Activated naive CD4-positive, alpha-beta T cell treated with anti-CD3 and anti-CD28 coated beads, Interleukin-2, amount 10 ng/mL, durations not matched to agents 7 days and 5 days (primary cell): ENCODE measurements at regions not wholly inside any gene's neighbourhood (a gene's known extent, or its start where the extent isn't known, plus 50 kb on each side); places are given as distances from the start of the nearest gene placed in this dataset.
"Not testable (repeated sequence)": the region's sequence is repeated elsewhere in the genome, so short reads cannot be mapped to it uniquely, and the experiment has no call there.

ENCODE experiments used
- CTCF ChIA-PET: fragments of 350-600 bp; sonication (Branson Sonifier 250); formaldehyde crosslinking; loops from one replicate; lab custom pipeline; 2021; ENCODE audit warnings: antibody characterized with exemption; lab: Charles Lee
- DNase-seq: peaks from one replicate; pipeline ENCODE4 v3.0.0-alpha.2; 2020
- H3K27ac Mint-ChIP-seq: one replicate; pipeline ENCODE4 v1.8.0; 2021; ENCODE audit warnings: mild to moderate bottlenecking, moderate library complexity, mixed read lengths
- H3K27me3 Mint-ChIP-seq: one replicate; pipeline ENCODE4 v1.8.0; 2021; ENCODE audit warnings: mild to moderate bottlenecking, mixed read lengths
- H3K36me3 Mint-ChIP-seq: one replicate; pipeline ENCODE4 v1.8.0; 2021; ENCODE audit warnings: mixed read lengths
- H3K4me1 Mint-ChIP-seq: one replicate; pipeline ENCODE4 v1.8.0; 2021; ENCODE audit warnings: mixed read lengths
- H3K4me3 Mint-ChIP-seq: one replicate; pipeline ENCODE4 v1.8.0; 2021; ENCODE audit warnings: mild to moderate bottlenecking, moderate library complexity, mixed read lengths
- H3K9me3 Mint-ChIP-seq: one replicate; pipeline ENCODE4 v1.8.0; 2021; ENCODE audit warnings: mixed read lengths

GRCh38 chr5:20711520-20712155 is 723.6 kb upstream of the CDH18 start:
- H3K4me3 Mint-ChIP-seq, H3K27ac Mint-ChIP-seq, H3K36me3 Mint-ChIP-seq, H3K4me1 Mint-ChIP-seq, CTCF ChIA-PET, DNase-seq, H3K9me3 Mint-ChIP-seq, H3K27me3 Mint-ChIP-seq: not testable (repeated sequence)

DNA sequence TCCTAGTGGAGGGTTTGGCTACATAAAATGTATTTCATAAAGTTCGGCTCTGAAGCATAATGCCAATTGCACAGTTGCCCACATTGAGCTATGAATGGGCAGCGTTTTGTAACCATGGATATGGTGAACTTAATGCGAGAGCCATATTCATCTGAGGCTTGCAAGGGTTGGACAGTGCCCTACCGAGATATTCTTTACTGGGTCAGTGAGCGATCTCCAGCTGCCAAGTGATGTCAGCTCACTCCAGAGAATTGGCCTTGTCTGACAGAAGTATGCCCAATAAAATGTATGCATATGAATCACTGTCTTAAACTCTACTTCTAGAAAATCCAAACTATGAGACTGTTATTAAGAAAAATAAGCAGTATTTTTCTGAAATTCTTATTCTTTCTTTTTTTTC is 719.6 kb upstream of the CDH18 start:
- H3K27ac Mint-ChIP-seq, DNase-seq, CTCF ChIA-PET, H3K36me3 Mint-ChIP-seq, H3K9me3 Mint-ChIP-seq, H3K27me3 Mint-ChIP-seq, H3K4me3 Mint-ChIP-seq, H3K4me1 Mint-ChIP-seq: not testable (repeated sequence)

DNA sequence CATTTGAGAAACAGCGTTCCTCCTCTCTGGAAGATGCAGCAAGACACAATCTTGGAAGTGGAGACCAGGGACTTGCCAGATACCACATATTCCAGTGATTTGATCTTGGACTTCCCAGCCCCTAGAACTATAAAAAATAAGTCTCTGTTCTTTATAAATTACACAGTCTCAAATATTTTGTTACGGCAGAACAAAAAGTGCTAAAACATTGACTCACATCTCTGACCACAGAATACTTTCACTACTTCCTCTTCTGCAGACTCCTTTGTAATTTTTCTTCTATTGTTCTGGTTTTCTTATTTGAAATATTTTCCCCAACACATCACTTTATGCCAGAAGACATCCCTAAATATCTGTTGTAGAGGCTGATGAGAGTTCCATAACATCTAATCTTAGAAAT is 706.1 kb upstream of the CDH18 start:
- no peak for DNase-seq
- CTCF ChIA-PET = no interaction called here

GRCh38 chr5:20692913-20693312 is 704.9 kb upstream of the CDH18 start:
- DNase-seq = no peak
- Mint-ChIP-seq H3K9me3 (peaks cover 9% of the 10 kb centered on the region), H3K27ac (no peak overlapping the region), H3K36me3 (no peaks in the 10 kb centered on the region), H3K4me1 (no peaks in the 10 kb centered on the region), H3K27me3 (no peaks in the 10 kb centered on the region), H3K4me3 (no peak overlapping the region)
- CTCF ChIA-PET = interaction anchor here (0.6 kb wide), 1 partner anchor 505 kb away, joined by 3 read pairs; no protein-coding TSS in a partner anchor

More for the DNA sequence above, 706.1 kb upstream of the CDH18 start:
- no peaks in the 10 kb centered on the region for H3K27me3 Mint-ChIP-seq
- H3K36me3 Mint-ChIP-seq = no peaks in the 10 kb centered on the region
- H3K9me3 Mint-ChIP-seq = peaks cover 5% of the 10 kb centered on the region
- no peak overlapping the region for H3K27ac Mint-ChIP-seq
- H3K4me3 Mint-ChIP-seq = no peak overlapping the region
- no peaks in the 10 kb centered on the region for H3K4me1 Mint-ChIP-seq

DNA sequence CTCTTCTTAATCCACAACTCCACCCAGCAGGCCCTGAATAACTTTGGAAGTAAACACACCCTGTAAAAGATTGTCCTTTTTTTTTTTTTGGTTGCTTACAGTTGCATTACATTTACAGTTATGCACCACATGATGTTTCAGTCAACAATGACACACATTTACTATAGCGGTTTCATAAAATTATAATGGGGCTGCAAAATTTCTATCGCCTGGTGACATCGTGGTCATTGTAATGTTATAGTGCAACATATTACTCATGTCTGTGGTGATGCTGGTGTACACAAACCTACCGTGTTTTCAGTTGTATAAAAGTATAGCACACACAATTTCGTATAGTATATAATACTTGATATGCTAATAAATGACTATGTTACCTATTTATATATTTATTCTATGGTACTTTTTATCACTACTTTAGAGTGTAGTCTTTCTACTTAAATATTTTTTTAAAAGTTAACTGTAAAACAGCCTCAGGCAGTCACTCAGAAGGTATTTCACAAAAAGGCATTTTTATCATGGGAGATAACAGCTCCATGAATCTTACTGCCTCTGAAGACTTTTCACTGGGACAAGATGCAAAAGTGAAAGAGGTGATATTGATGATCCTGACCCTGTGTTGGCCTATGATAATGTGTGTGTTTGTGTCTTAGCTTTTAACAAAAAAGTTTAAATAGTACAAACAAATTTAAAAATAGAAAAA is 695.4 kb upstream of the CDH18 start:
- CTCF ChIA-PET = no interaction called here
- Mint-ChIP-seq H3K27ac (no peak overlapping the region), H3K27me3 (no peaks in the 10 kb centered on the region), H3K4me1 (no peaks in the 10 kb centered on the region), H3K36me3 (no peaks in the 10 kb centered on the region), H3K9me3 (no peaks in the 10 kb centered on the region), H3K4me3 (no peak overlapping the region)
- no peak for DNase-seq

DNA sequence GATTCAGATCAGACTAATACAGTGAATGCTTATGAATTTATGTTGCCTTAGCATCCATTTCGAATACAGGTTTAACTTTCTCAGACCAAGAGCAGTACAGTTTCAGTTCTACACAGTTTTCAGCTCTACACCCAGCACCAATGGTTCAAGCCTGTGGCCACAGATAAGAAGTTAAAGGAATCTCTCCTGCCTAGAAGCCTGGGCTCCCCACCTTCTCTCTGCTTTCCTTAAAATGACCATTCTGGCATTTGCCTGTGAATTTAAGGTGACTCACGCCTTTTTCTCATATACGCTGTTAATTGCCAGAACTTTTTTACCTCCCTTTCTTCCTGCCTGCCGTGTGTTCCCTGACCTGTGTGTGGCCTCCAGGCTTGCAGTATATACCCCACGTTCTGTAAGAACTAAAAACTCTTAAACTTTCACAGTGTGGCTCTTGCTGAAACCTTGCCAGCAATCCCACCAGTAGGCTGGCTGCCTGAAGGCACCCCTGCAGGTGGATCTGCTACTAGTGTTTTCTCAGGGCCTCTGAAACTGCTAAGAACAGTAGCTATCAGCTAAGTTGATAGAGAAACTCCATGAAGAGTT is 692.8 kb upstream of the CDH18 start:
- H3K4me1 Mint-ChIP-seq = no peaks in the 10 kb centered on the region
- no peak overlapping the region for H3K4me3 Mint-ChIP-seq
- CTCF ChIA-PET = no interaction called here
- H3K9me3 Mint-ChIP-seq = peaks cover 2% of the 10 kb centered on the region
- no peaks in the 10 kb centered on the region for H3K27me3 Mint-ChIP-seq
- H3K27ac Mint-ChIP-seq = no peak overlapping the region
- no peaks in the 10 kb centered on the region for H3K36me3 Mint-ChIP-seq
- no peak for DNase-seq

- no peak overlapping the region for H3K4me3 Mint-ChIP-seq
- CTCF ChIA-PET = no interaction called here
- no peaks in the 10 kb centered on the region for H3K27me3 Mint-ChIP-seq
- H3K36me3 Mint-ChIP-seq = no peaks in the 10 kb centered on the region
- DNase-seq = no peak
- H3K27ac Mint-ChIP-seq = no peak overlapping the region
- peaks cover 2% of the 10 kb centered on the region for H3K9me3 Mint-ChIP-seq
- no peaks in the 10 kb centered on the region for H3K4me1 Mint-ChIP-seq
These were observed 690.9 kb upstream of the CDH18 start for GRCh38 chr5:20678814-20679298.

GRCh38 chr5:20678386-20678785 is 690.4 kb upstream of the CDH18 start:
- H3K27ac Mint-ChIP-seq = no peak overlapping the region
- H3K36me3 Mint-ChIP-seq = no peaks in the 10 kb centered on the region
- H3K4me1 Mint-ChIP-seq = no peaks in the 10 kb centered on the region
- no peaks in the 10 kb centered on the region for H3K27me3 Mint-ChIP-seq
- peaks cover 2% of the 10 kb centered on the region for H3K9me3 Mint-ChIP-seq
- H3K4me3 Mint-ChIP-seq = no peak overlapping the region
- CTCF ChIA-PET = no interaction called here
- DNase-seq = no peak

- Mint-ChIP-seq H3K36me3 (no peaks in the 10 kb centered on the region), H3K4me3 (no peak overlapping the region), H3K4me1 (no peaks in the 10 kb centered on the region), H3K27me3 (no peaks in the 10 kb centered on the region), H3K9me3 (peaks cover 12% of the 10 kb centered on the region), H3K27ac (no peak overlapping the region)
- CTCF ChIA-PET = interaction anchor here (0.5 kb wide), 1 partner anchor 1970 kb away, joined by 3 read pairs; no protein-coding TSS in a partner anchor
- DNase-seq = no peak
These were observed 672.6 kb upstream of the CDH18 start for GRCh38 chr5:20660588-20660987.

DNA sequence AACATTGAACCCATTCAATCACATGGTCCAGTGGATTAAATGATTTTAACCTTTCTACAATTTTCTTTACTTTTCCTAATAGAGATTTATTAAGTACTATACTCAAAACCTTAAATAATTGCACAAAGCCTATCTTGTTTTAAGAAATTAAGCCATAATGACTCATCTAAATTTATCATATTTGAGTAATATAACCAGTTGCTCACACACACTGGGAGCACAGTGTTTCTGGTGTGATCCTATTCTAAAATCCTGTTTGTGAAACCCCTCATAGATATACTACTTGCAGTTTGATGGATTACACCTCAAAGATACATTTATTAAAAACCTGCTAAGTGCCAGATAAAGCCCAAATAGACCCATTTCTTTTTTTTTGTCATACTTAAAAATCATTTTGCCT is 668.3 kb upstream of the CDH18 start:
- Mint-ChIP-seq H3K36me3 (no peaks in the 10 kb centered on the region), H3K4me1 (no peaks in the 10 kb centered on the region), H3K27ac (no peak overlapping the region), H3K9me3 (peaks cover 17% of the 10 kb centered on the region), H3K4me3 (no peak overlapping the region), H3K27me3 (no peaks in the 10 kb centered on the region)
- DNase-seq = no peak
- CTCF ChIA-PET = no interaction called here

DNA sequence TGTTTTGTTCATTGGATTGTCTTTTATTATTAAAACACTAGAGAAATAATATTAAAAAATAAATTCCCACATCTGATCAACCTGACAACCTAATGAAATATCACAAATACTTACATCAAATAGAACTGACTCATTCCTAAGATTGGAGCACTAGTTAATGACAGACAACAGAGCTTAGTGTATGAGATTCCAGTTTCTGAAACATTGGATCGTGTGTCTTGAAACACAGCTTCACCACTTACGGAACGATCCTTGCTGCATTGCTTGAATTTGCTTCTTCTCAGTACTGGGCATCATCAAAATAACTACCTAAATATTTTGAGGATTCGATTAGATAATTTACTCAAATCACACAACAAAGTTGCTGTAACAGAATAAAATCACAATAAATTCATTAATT is 667.2 kb upstream of the CDH18 start:
- Mint-ChIP-seq H3K4me3 (no peak overlapping the region), H3K27me3 (no peaks in the 10 kb centered on the region), H3K27ac (no peak overlapping the region), H3K9me3 (peaks cover 16% of the 10 kb centered on the region), H3K4me1 (no peaks in the 10 kb centered on the region), H3K36me3 (no peaks in the 10 kb centered on the region)
- DNase-seq = no peak
- CTCF ChIA-PET = no interaction called here

GRCh38 chr5:20654746-20655145 is 666.7 kb upstream of the CDH18 start:
- DNase-seq = no peak
- no peaks in the 10 kb centered on the region for H3K4me1 Mint-ChIP-seq
- H3K4me3 Mint-ChIP-seq = no peak overlapping the region
- CTCF ChIA-PET = no interaction called here
- peaks cover 17% of the 10 kb centered on the region for H3K9me3 Mint-ChIP-seq
- no peak overlapping the region for H3K27ac Mint-ChIP-seq
- no peaks in the 10 kb centered on the region for H3K36me3 Mint-ChIP-seq
- H3K27me3 Mint-ChIP-seq = no peaks in the 10 kb centered on the region

GRCh38 chr5:20654033-20654432 is 666.0 kb upstream of the CDH18 start:
- H3K9me3 Mint-ChIP-seq = peaks cover 21% of the 10 kb centered on the region
- DNase-seq = no peak
- CTCF ChIA-PET = interaction anchor here (0.9 kb wide), 1 partner anchor 13 kb away, joined by 3 read pairs; no protein-coding TSS in a partner anchor
- H3K4me3 Mint-ChIP-seq = no peak overlapping the region
- no peak overlapping the region for H3K27ac Mint-ChIP-seq
- H3K36me3 Mint-ChIP-seq = no peaks in the 10 kb centered on the region
- no peaks in the 10 kb centered on the region for H3K27me3 Mint-ChIP-seq
- H3K4me1 Mint-ChIP-seq = no peaks in the 10 kb centered on the region

DNA sequence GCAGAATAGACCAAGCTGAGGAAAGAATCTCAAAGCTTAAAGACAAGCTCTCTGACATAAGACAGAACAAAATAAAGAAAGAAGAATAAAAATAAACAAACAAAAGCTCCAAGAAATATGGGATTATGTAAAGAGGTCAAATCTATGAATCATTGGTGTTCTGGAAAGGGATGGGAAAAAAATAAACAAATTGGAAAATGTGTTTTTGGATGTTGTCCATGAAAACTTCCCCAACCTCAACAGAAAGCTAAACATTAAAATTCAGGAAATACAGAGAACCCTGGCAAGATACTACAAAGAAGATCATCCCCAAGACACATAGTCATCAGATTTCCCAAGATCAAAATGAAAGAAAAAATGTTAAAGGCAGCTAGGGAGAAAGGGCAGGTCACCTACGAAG is 662.0 kb upstream of the CDH18 start:
- no peak for DNase-seq
- Mint-ChIP-seq H3K4me1 (no peaks in the 10 kb centered on the region), H3K27ac (no peak overlapping the region), H3K36me3 (no peaks in the 10 kb centered on the region), H3K9me3 (peaks cover 25% of the 10 kb centered on the region), H3K27me3 (no peaks in the 10 kb centered on the region), H3K4me3 (no peak overlapping the region)
- CTCF ChIA-PET = no interaction called here

DNA sequence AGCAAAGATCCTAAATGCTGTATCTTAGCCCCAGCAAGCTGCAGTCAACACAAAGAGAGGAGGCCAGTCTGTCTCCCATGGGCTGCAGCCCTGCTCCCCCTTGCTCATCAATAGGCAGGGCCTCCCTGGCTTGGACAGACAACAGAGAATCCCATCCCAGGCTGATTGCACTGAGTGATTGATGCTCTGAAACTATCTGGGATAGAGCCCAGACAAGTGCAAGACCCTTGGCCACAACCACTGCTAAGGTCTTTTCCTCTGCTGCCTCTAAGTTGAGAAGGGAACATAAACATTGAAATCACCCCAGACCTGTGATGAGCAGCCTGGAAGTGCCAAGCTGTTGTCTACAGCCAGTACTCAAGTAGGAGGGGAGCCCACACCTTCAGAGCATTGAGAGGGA is 661.0 kb upstream of the CDH18 start:
- H3K9me3 Mint-ChIP-seq = peaks cover 25% of the 10 kb centered on the region
- CTCF ChIA-PET = no interaction called here
- no peaks in the 10 kb centered on the region for H3K27me3 Mint-ChIP-seq
- no peaks in the 10 kb centered on the region for H3K4me1 Mint-ChIP-seq
- no peaks in the 10 kb centered on the region for H3K36me3 Mint-ChIP-seq
- DNase-seq = no peak
- H3K27ac Mint-ChIP-seq = no peak overlapping the region
- H3K4me3 Mint-ChIP-seq = no peak overlapping the region
